DMS153 (cell line): ENCODE measurements at regions not wholly inside any gene's neighbourhood (a gene's known extent, or its start where the extent isn't known, plus 50 kb on each side); places are given as distances from the start of the nearest gene placed in this dataset.
"Not testable (repeated sequence)": the region's sequence is repeated elsewhere in the genome, so short reads cannot be mapped to it uniquely, and the experiment has no call there.

ENCODE experiments used
- DNase-seq: peaks from one replicate; lab custom pipeline; 2025; lab: John Stamatoyannopoulos, UW

DNA sequence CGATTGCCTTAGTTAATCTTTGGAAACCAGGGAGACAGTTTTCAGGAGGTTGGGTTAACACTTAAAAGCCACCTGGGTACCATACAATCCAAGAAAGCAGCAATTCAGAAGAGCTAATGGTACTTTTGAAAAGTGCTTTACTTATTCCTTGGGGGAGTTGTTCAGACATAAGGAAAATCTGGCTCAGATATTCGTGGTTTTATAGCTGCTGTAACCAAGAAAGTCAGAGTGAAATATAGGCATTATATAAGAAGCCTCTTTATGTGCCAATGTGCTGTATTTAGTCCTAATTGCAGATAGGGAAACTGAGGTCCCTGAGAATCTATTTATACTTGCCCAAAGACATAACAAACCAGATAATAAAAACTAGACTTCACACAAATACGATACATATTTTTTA lies 387.5 kb downstream of the COG6 start:
- no peak for DNase-seq

- DNase-seq, result no peak
Observed at GRCh38 chr13:40043764-40044163, 388.3 kb downstream of the COG6 start.

GRCh38 chr13:40047322-40047771 lies 391.9 kb downstream of the COG6 start:
- no peak for DNase-seq

GRCh38 chr13:40048551-40048950 lies 393.1 kb downstream of the COG6 start:
- DNase-seq, result no peak

DNA sequence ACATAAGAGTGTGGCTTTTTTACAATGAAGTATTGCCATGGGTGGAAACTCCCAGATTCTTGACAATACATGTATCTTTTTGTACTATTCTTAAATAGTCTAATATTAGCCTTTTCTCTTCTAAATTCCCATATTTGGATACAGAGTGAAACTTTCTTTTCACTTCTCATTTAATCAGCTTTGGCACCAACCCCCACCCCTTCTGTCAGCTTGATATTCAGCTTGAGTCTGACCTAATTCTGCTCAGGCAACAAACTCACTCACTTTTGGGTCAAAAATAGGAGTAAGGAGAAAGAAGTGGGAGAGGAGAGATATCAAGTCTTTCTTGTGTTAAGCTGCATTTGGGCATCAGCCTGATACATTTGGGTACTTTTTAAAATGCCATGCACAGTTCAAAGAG lies 397.5 kb downstream of the COG6 start:
- DNase-seq, result no peak

- DNase-seq, result no peak
Observed at GRCh38 chr13:40053401-40053800, 397.9 kb downstream of the COG6 start.

GRCh38 chr13:40054422-40054821 lies 399.0 kb downstream of the COG6 start:
- not testable (repeated sequence) for DNase-seq

- DNase-seq, result no peak
Observed at GRCh38 chr13:40056898-40057619, 401.6 kb downstream of the COG6 start.

DNA sequence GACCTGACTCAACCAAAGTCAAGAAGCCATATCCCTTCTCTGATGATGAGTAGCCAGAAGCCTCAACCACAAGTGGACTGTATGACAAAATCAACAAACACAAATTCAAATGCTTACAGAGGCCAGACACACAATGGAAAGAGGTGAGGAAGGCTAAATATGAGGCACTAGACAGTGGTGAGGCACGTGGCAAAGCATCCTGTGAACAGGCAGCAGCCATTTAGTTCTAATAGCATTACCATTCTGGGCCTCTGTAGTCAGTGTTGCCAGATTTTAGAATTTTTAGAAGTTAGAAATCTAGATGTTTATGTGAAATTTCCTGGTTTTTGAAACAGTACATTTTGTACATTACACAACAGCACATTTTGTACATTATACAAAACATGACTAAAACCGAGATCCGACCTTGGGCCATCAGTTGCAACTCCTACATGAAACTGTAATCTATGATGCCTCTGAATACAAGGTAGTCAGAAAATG lies 403.3 kb downstream of the COG6 start:
- no peak for DNase-seq

DNA sequence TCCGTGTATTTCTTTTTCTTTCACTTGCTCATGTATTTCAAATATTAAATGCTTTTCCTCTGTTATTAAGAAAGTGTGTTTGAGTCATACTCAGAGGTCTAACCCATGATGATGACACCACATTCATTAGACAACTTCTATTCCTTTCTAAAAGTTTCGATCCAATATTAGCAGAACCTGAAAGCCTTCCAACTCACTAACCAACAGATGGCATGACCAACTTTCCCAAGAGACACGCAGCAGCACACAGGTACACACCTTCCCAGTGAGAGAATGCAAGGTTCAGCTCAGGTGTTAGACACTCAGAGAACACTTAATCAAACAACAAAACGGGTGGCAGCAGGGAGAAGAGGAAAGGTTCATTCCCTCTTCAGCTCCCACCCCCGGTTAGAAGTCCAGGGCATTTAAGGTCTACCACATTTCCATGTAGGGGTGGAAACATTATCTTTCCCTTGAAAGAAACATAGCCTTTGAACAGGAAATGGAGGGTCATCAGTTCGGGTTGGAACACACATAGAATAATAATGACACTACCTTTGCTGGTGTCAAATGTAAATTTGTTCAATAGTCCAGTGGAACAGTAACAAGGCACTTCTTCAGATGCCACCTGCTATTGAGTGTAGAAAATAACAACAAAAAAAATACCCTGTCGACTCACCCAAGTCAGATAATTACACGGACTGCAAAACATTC lies 404.2 kb downstream of the COG6 start:
- DNase-seq, result peak; percentile 58

- peak; percentile 90 for DNase-seq
Observed at GRCh38 chr13:40060296-40061007, 405.0 kb downstream of the COG6 start.

DNA sequence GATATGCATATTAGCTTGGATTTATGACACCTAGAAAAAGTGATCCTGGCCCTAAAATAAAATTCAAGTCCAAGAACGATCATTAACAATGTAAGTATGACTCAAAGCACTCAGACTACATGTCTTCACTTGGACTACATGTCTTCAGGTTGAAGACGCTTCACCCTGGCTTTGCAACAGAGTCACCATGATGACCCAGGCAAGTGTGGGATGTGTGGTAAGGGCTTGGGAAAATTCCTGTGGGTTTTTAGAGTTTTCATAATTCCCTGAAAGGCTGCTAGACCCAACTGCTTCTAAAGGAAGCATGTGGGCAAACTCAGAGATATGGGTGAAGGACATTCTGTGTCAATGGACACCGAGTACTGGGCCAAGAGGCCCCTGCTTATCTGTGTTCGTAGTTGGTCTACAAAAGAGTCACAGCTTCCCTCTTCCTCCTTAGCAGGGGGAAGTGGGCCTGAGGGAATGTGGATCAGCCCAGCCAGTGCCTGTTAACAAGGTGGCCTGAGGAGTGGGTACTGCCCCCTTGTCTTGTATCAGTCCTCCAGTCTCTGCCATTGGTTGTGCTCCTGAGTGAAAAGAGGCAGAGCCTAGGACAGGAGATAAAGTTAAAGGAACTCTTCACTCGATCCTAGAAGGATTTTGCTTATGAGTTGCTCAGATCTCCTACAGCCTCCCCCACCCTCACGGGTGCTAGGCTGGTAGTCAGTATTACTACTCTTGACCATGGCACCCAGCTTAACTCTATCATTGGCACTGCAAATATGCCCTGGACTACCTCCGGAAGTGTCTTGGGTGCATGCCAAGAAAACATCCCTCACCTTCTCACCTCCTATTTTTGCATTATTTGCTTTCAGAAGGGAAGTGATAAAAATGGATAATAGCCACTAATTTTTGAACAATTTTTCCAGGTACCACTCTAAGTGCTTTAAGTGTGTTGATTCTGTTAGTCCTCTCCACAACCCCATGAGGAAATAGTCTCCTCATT lies 406.3 kb downstream of the COG6 start:
- peak; percentile 83 for DNase-seq

DNA sequence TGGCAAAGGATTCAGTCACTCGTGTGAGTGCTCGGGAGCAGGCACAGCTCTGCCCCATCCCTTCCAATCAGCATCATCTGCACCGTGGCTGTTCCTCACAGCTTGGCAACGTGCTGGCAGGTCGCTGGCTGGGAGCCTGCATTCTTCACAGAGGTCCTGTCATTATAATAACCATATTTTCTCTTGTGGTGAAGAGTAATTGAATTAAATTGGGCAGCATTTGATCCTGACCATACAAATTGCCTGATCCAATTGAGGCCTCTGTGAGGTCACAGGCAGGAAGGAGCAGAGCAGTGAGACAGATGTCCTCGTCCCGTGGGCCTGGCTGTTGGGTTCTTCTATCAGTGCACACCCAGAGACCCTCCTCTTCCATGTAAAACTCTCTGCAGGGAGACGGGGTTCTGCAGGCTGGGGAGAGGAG lies 407.8 kb downstream of the COG6 start:
- no peak for DNase-seq

GRCh38 chr13:40063703-40064102 lies 408.2 kb downstream of the COG6 start:
- DNase-seq, result no peak

DNA sequence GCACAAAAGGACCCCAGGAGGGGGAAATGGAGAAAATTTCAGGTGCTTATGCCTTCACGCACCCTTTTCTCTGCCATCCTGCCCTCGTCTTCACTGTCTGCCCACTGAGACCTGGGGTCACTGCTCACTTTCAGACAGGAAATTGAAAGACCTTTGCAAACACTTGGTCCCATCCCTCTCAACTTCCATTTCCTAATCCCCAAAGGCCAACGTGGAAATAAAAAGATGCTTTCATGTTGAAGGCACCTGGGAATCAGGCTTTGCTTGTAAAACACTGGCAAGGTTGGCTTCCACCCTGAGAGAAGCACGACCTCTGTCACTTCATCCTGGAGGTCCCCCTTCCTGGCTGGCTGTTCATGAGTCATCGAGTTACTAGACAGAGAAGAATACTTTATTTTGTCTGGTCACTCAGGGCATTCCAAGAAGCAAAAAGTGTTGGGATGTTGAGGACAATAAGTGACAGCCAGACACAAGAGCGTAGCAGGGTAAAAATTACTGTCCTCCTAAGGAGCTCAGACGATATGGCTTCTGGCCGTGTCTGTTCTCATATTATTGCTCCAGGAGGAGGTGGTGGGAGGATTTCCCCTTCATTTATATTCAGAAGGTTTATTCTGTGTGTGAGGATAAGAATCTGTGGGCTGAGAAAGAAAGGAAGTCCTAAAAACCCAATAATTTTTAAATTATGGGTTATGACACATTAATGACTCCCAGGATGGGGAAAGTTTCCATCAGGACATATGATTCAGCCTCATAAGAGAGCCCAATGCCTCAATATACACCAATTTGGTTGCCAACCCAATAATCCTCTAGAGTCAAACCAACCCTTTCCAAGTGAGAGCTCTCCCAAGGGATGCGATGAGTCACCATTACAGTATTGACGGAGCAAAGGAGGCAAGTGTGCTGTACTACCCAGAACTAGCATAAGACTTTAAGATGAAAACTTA lies 409.0 kb downstream of the COG6 start:
- no peak for DNase-seq

DNA sequence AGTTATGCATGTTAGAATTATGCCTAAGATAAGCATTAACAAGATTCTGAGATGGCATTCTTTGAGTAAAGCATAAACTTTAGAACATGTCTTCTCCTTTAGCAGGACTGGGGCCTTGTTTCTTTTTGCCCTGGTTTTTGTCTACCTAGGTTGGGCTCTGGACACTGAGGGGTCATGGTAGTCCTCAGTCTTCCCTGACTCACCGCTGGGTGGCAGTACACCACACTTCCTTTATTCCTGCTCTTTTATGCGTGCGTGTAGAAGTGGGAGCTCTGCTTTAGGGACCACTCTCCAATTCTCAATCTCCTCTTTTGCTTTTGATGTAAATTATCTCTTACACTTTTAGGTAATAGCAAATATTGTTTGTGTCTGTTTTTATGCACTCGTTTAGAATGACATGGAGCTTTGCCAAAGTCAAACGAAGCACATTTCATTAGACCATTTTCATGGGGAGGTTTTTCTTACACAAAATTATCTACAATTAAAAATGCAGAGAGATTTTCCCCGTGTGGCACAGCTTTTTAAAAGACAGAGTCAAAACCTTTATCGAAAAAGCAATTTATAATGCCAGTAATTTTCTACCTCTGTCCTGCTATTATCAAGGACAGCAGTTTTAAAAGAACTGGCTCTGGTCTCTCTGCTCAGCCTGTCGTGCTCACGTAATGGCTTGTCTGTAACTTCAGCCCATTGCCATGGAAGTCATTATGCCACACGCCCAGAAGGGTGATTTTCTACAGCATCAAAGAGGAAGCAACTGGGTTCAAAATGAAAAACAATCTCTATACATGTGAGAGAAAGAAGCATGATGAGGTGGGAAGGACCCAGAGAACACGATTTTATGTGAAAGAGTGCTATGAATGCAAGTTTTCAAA lies 413.9 kb downstream of the COG6 start:
- no peak for DNase-seq

GRCh38 chr13:40070357-40070756 lies 414.9 kb downstream of the COG6 start:
- no peak for DNase-seq

DNA sequence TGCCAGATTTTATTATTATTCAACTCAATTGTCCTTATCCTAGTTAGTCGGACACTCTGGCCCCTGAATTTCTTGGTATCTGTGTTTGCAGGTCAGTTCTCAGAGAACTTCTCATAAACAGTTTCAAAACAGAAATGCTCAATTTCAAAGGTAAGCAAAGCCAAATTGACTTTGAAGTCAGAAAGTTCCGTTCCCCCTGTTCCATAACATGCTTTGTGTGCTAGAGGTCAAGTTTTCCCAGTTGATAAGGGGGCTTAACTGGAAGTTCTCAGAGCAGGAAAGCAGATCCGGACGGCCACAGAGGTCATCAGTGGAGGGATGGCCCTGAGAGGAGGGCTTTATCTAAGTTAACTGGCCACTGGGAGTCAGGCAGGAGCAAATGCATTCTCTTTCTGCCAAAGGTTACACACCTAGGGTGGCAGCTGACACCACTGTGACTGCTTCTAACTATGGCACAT lies 417.2 kb downstream of the COG6 start:
- no peak for DNase-seq

- DNase-seq, result no peak
Observed at GRCh38 chr13:40074338-40074737, 418.9 kb downstream of the COG6 start.
